Endothelial cell of umbilical vein (primary cell): ENCODE measurements at regions not wholly inside any gene's neighbourhood (a gene's known extent, or its start where the extent isn't known, plus 50 kb on each side); places are given as distances from the start of the nearest gene placed in this dataset.

Experiments used
- BruUV-seq: library from RNA; stranded (reverse); fragments of 400-500 nt; replicated peaks from 2 replicates; lab custom pipeline; 2021; lab: Mats Ljungman, UMichigan
- CTCF ChIA-PET: fragments of 300-600, 350-600 bp; sonication (Branson Sonifier 250); formaldehyde crosslinking; loops from one replicate; lab custom pipeline; 2021; ENCODE audit warnings: antibody characterized with exemption, inconsistent platforms; lab: Charles Lee
- POLR2A ChIA-PET: fragments of 300-600, 350-600 bp; sonication (Branson Sonifier 250); formaldehyde crosslinking; loops from one replicate; lab custom pipeline; 2021; ENCODE audit warnings: antibody characterized with exemption, inconsistent platforms; lab: Charles Lee
- DNase-seq: peaks from one replicate; pipeline ENCODE4 v3.0.0-alpha.2; 2011; ENCODE audit warnings: low read depth, low spot score
- FAIRE-seq: peaks from 2 replicates; lab custom pipeline; 2011; peaks lifted over from hg19 to GRCh38; lab: Jason Lieb, UNC
- H2AFZ ChIP-seq: 2 replicates; pipeline ENCODE4 v1.6.0; 2012; ENCODE audit warnings: low read depth, low read length, control low read depth, inconsistent platforms
- H3K27ac ChIP-seq: 2 replicates; pipeline ENCODE4 v1.5.1; 2011; ENCODE audit warnings: low read depth, mild to moderate bottlenecking, control low read depth, low read length, moderate library complexity; ENCODE audit not compliant: insufficient read depth
- H3K27me3 ChIP-seq, 2 experiments: 2 replicates each; pipeline versions ENCODE4 v1.6.0 to v1.6.1; 2011; ENCODE audit warnings: low read length in 2 of 2, mixed read lengths in 1 of 2; ENCODE audit not compliant: control insufficient read depth in 2 of 2, insufficient read depth in 2 of 2
- H3K36me3 ChIP-seq, 2 experiments: 2 replicates in 1 of 2; 3 replicates in 1 of 2; pipeline ENCODE4 v1.5.1; 2011; ENCODE audit warnings: low read length in 2 of 2, mild to moderate bottlenecking in 1 of 2, moderate library complexity in 1 of 2; ENCODE audit not compliant: control insufficient read depth in 2 of 2, insufficient read depth in 2 of 2; ENCODE audit errors: extremely low read depth in 1 of 2
- H3K4me1 ChIP-seq: 3 replicates; pipeline ENCODE4 v1.5.1; 2011; ENCODE audit warnings: mild to moderate bottlenecking, low read length; ENCODE audit not compliant: control insufficient read depth, insufficient read depth; ENCODE audit errors: extremely low read depth
- H3K4me2 ChIP-seq: 2 replicates; pipeline ENCODE4 v1.6.1; 2011; ENCODE audit warnings: low read length, control low read depth, mixed read lengths; ENCODE audit not compliant: insufficient read depth
- H3K4me3 ChIP-seq, 3 experiments: fragments of 200-600 bp in 1 of 3; sonication (generic), shearing (Covaris generic) in 1 of 3; replicated peaks in 1 of 3; 2 replicates each; pipeline ENCODE4 v1.5.1; 2011 to 2016; ENCODE audit warnings: control low read depth in 3 of 3, low read length in 3 of 3, mild to moderate bottlenecking in 2 of 3, inconsistent platforms in 1 of 3, low read depth in 1 of 3, moderate library complexity in 1 of 3; ENCODE audit not compliant: insufficient read depth in 1 of 3
- H3K79me2 ChIP-seq: 2 replicates; pipeline ENCODE4 v1.6.0; 2012; ENCODE audit warnings: low read length, inconsistent platforms; ENCODE audit not compliant: control insufficient read depth, insufficient read depth
- H3K9ac ChIP-seq: replicated peaks from 2 replicates; pipeline ENCODE3; 2011; ENCODE audit warnings: low read length, control low read depth; ENCODE audit not compliant: insufficient read depth; ENCODE audit errors: extremely low read depth
- H3K9me1 ChIP-seq: replicated peaks from 3 replicates; pipeline ENCODE4 v1.6.0; 2011; ENCODE audit warnings: mild to moderate bottlenecking, low read length; ENCODE audit not compliant: control insufficient read depth, insufficient read depth; ENCODE audit errors: extremely low read depth
- H3K9me3 ChIP-seq: replicated peaks from 2 replicates; pipeline ENCODE4 v1.5.1; 2012; ENCODE audit warnings: low read length, inconsistent platforms; ENCODE audit not compliant: control insufficient read depth, insufficient read depth
- H4K20me1 ChIP-seq: replicated peaks from 2 replicates; pipeline ENCODE3; 2011; ENCODE audit warnings: mild to moderate bottlenecking, low read length; ENCODE audit not compliant: control insufficient read depth, insufficient read depth; ENCODE audit errors: extremely low read depth
- EZH2 ChIP-seq: IDR thresholded peaks from 2 replicates; pipeline ENCODE4 v1.6.1; 2012; ENCODE audit warnings: borderline replicate concordance, low read depth, mild to moderate bottlenecking, moderate library complexity, low read length, inconsistent platforms; ENCODE audit not compliant: severe bottlenecking
- FOS ChIP-seq: IDR thresholded peaks from 2 replicates; pipeline ENCODE4 v1.6.1; 2011; ENCODE audit warnings: mild to moderate bottlenecking, low read length, moderate library complexity, borderline replicate concordance; ENCODE audit not compliant: insufficient read depth
- GATA2 ChIP-seq: IDR thresholded peaks from 2 replicates; pipeline ENCODE4 v1.7.0; 2011; ENCODE audit warnings: low read depth, mild to moderate bottlenecking, moderate library complexity, mixed read lengths, low read length; ENCODE audit not compliant: insufficient read length, insufficient read depth
- JUN ChIP-seq: IDR thresholded peaks from 2 replicates; pipeline ENCODE4 v1.6.1; 2011; ENCODE audit warnings: borderline replicate concordance, low read depth; ENCODE audit not compliant: insufficient read length, insufficient read depth
- MAX ChIP-seq: IDR thresholded peaks from 2 replicates; pipeline ENCODE4 v1.6.1; 2011; ENCODE audit not compliant: insufficient read depth, insufficient read length
- MYC ChIP-seq: IDR thresholded peaks from one replicate; pipeline ENCODE4 v1.6.1; 2011; ENCODE audit warnings: mild to moderate bottlenecking, low read depth, low read length
- POLR2A ChIP-seq: IDR thresholded peaks from 2 replicates; pipeline ENCODE4 v1.6.1; 2012; ENCODE audit warnings: low read depth, mild to moderate bottlenecking, control low read depth, low read length
- POLR2AphosphoS5 ChIP-seq: IDR thresholded peaks from 2 replicates; pipeline ENCODE4 v1.6.1; 2012; ENCODE audit warnings: low read depth, mild to moderate bottlenecking, control low read depth, low read length, moderate library complexity; ENCODE audit not compliant: insufficient read depth
- dilution Hi-C: fragments of 300-500 bp; cut with MboI; formaldehyde crosslinking; loops from one replicate; pipeline ENCODE4 v1.15.0; 2019; ENCODE audit warnings: low sequenced_read_pairs; ENCODE audit not compliant: extremely low pct_ligation_motif_present
- intact Hi-C: fragments of 100-400 bp; cut with micrococcal nuclease; formaldehyde crosslinking; loops from one replicate; pipeline ENCODE4 v1.10.0; 2022
- TF ChIP-seq, protein P1 (sequence below), 2 donors: IDR thresholded peaks; 1 replicate in 1 of 2; 2 replicates in 1 of 2; pipeline ENCODE4 v1.5.1; 2011; ENCODE audit warnings: low read length in 2 of 2, mild to moderate bottlenecking in 2 of 2, moderate library complexity in 2 of 2, control low read depth in 1 of 2, inconsistent platforms in 1 of 2, low read depth in 1 of 2; ENCODE audit not compliant: insufficient read depth in 1 of 2; ENCODE audit errors: extremely low read depth in 1 of 2

- H3K79me2 ChIP-seq, result no peaks in the 10 kb centered on the region
- H3K36me3 ChIP-seq, result no peaks in the 10 kb centered on the region
- TF ChIP-seq POLR2AphosphoS5 (no peak), FOS (peak; percentile 54)
- H3K9ac ChIP-seq, result no peak overlapping the region
- no TSS peak for BruUV-seq
- DNase-seq (no peak), FAIRE-seq (no peak)
- no peak overlapping the region for H3K4me3 ChIP-seq
- H3K27me3 ChIP-seq, result no peaks in the 10 kb centered on the region
- dilution Hi-C loops, result no loop called here
- H3K4me2 ChIP-seq, result peak overlapping the region; percentile 12
- H3K9me1 ChIP-seq, result no peaks in the 10 kb centered on the region
- ChIA-PET POLR2A (no interaction called here), CTCF (no interaction called here)
- no peaks in the 10 kb centered on the region for H3K9me3 ChIP-seq
- peaks cover 27% of the 10 kb centered on the region for H3K4me1 ChIP-seq
- intact Hi-C loops, result loop anchor here (10.0 kb wide), 1 partner anchor 370 kb away; no protein-coding TSS in a partner anchor
- no peak overlapping the region for H3K27ac ChIP-seq
- H2AFZ ChIP-seq, result no peak overlapping the region
- no peaks in the 10 kb centered on the region for H4K20me1 ChIP-seq
These were observed 666.2 kb downstream of the PTPRC start for GRCh38 chr1:199305053-199305452.

DNA sequence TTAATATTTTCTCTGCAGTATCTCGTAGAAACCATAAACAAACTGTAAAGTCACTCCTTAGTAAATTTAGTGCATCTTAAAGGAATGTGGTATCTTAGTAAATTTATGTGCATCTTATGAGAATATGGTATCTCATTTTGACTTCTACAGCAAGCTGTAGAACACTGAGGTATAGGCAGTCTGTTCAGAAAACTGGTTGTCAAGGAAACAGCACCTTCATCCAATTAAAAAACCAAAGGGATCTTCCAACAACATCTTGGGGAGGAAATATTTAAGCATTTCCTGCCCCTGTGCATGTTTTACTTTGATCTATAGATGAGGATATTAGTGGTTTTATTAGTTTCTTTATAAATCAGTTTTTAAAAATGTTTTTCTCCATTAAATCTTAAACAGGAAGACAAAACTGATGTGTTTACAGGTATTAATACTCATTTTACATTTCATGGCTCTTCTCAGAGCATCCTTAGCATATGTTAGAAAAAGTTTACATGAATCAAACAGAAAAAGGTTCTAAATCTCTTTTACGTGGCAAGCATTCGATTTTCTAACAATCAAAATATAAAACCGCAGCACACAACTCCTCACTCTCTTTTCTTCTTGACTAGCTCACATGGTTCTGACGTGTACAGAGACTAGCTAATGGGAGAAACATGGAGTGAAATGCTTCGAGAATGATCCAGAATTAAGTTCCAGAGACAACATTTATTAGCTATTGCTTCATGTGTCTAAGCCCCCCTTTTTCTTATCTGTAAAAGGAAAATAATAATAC is 668.8 kb downstream of the PTPRC start:
- Histone ChIP-seq H4K20me1 (no peaks in the 10 kb centered on the region), H3K9me1 (no peaks in the 10 kb centered on the region), H3K27ac (no peak overlapping the region), H3K9ac (no peak overlapping the region), H3K4me1 (peaks cover 17% of the 10 kb centered on the region), H3K9me3 (no peaks in the 10 kb centered on the region), H2AFZ (no peak overlapping the region), H3K36me3 (no peaks in the 10 kb centered on the region), H3K79me2 (no peaks in the 10 kb centered on the region), H3K4me3 (no peak overlapping the region), H3K27me3 (no peaks in the 10 kb centered on the region), H3K4me2 (no peak overlapping the region)
- no peak for FAIRE-seq
- dilution Hi-C loops (no loop called here), intact Hi-C loops (loop anchor here (10.0 kb wide), 1 partner anchor 373 kb away; no protein-coding TSS in a partner anchor)
- no peak for TF ChIP-seq POLR2AphosphoS5
- no peak for TF ChIP-seq FOS
- no peak for TF ChIP-seq GATA2
- no peak for TF ChIP-seq JUN
- TF ChIP-seq POLR2A, result no peak
- TF ChIP-seq, protein P1, sequence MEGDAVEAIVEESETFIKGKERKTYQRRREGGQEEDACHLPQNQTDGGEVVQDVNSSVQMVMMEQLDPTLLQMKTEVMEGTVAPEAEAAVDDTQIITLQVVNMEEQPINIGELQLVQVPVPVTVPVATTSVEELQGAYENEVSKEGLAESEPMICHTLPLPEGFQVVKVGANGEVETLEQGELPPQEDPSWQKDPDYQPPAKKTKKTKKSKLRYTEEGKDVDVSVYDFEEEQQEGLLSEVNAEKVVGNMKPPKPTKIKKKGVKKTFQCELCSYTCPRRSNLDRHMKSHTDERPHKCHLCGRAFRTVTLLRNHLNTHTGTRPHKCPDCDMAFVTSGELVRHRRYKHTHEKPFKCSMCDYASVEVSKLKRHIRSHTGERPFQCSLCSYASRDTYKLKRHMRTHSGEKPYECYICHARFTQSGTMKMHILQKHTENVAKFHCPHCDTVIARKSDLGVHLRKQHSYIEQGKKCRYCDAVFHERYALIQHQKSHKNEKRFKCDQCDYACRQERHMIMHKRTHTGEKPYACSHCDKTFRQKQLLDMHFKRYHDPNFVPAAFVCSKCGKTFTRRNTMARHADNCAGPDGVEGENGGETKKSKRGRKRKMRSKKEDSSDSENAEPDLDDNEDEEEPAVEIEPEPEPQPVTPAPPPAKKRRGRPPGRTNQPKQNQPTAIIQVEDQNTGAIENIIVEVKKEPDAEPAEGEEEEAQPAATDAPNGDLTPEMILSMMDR (IDR thresholded peaks at IDR 0.05; ENCODE audit: extremely low read depth in 1 of 2, insufficient read depth in 1 of 2, low read depth in 1 of 2, low read length in 2 of 2), result no peak
- no peak for TF ChIP-seq MAX
- TF ChIP-seq EZH2, result no peak
- TF ChIP-seq MYC, result no peak
- ChIA-PET POLR2A (no interaction called here), CTCF (interaction anchor here (0.6 to 1.2 kb wide), 2 partner anchors 14 to 46 kb away, joined by 3 read pairs; no protein-coding TSS in a partner anchor)
- BruUV-seq, result no TSS peak
- DNase-seq, result no peak
